GM19035 (cell line): ENCODE measurements at regions not wholly inside any gene's neighbourhood (a gene's known extent, or its start where the extent isn't known, plus 50 kb on each side); places are given as distances from the start of the nearest gene placed in this dataset.

ENCODE experiments used
- ATAC-seq: cut with Tn5 transposase; IDR thresholded peaks from one replicate; pipeline ENCODE4 v1.9.1; 2021; ENCODE audit not compliant: unreplicated experiment

- ATAC-seq = no peak
These were observed 239.1 kb downstream of the ZNF674 start for GRCh38 chrX:46306103-46306502.

DNA sequence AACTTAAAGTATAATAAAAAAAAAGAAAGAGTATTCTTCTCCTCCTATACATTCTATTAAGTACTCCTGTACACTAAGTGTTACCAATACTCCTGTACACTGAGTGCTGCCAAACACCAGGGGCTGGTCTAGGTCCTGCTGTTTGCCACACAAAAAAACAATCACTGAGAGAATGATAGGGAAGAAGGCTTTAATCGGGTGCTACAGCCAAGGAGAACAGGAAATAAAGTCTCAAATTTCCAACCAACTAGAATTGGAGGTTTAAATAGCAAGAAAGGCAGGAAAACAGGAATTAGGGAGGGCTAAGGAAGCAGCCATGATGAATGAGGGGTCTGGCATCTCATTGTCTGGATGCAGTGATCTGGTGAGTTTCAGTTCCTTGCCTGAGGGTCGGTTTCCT, 239.8 kb downstream of the ZNF674 start:
- ATAC-seq = no peak

- ATAC-seq = no peak
These were observed 243.3 kb downstream of the ZNF674 start for GRCh38 chrX:46301903-46302302.

GRCh38 chrX:46298821-46299220, 246.4 kb downstream of the ZNF674 start:
- ATAC-seq = no peak

- ATAC-seq = no peak
These were observed 249.3 kb downstream of the ZNF674 start for GRCh38 chrX:46295963-46296362.

DNA sequence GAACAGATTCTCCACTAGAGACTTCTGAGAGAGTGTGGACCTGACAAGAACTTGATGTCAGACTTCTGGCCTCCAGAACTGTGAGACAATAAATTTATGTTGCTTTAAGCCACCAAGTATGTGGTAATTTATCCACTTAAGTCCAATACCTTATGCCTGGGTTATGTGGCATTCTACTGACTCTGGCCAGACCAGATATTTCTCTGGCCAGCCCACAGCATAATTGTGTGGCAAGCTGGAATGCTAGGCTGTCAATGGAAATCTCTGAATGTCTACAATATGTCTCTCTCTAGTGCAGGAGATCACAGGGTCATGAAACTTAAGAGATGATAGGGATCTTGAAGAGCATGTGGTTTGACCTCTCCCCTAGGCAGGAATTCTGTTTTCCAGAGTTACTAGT, 251.0 kb downstream of the ZNF674 start:
- ATAC-seq = no peak

DNA sequence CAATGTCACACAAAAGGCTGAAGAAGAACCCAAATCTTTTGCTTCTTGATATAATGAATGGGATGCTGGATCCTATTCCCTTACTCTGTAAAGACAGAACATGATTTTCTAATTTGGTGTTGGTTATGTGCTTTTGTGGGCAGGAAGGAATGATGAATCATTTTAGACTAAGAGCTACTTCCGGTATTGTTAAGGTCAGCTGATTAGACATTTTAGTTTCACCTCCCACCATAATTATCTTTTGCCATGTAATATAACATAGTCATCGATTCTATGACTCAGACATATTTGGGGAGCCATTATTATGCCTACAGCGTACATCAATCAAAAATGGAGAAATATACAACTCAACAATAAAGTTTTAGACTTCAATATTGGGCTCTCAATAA, 265.3 kb downstream of the ZNF674 start:
- ATAC-seq = no peak

DNA sequence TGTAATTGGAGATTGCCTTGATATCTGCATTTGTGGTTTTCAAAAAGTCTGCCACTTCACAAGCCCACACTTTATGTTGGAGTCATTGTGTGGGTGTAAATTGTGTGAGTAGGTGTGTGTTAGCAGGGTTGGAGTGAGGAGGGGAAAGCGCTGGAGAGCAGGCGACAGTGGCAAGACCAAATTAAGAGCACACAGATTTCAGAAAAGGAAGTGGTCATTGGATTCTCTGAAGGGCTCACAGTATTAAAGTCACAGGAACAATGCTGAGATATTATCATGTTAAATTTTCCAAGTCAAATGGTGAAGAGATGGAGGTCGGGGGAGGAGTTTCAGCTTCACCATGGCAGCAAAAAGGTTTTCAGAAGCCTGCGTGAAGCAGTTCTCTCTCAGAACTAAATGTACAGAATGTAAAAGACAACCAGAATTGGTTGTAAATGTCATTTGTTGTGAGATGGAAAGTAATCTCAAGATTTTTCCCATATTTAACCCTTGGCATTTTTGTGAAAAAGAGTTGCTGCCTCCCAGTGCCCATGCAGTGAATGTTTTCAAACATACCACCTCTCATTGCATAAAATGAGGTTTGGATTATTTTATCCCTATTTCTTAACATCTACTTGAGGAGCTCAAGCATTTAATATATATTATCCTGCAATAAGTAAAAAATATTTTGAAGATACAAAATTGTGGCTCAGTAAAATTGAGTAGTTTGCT, 265.9 kb downstream of the ZNF674 start:
- ATAC-seq = no peak

- no peak for ATAC-seq
These were observed 266.6 kb downstream of the ZNF674 start for GRCh38 chrX:46278572-46278971.

- no peak for ATAC-seq
These were observed 276.8 kb downstream of the ZNF674 start for GRCh38 chrX:46268412-46268811.

DNA sequence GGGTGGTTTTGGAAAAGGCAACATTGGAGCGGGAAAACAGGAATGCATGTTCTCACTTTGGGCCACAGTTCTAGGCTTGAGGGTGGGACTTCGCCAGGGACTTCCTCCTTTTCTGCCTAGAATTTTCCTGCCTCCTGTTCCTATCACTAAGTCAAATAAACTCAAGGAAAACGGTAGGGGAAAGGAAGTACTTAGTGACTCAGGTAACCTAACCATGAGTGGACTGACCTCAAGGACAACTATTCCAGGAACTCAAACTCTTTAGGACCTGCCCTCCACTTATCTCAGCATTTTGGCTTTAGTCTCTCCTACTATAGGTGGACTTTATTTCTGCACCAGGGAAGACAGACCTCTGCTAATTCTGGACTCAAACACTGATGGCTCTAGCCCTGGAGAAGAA, 281.7 kb downstream of the ZNF674 start:
- no peak for ATAC-seq

DNA sequence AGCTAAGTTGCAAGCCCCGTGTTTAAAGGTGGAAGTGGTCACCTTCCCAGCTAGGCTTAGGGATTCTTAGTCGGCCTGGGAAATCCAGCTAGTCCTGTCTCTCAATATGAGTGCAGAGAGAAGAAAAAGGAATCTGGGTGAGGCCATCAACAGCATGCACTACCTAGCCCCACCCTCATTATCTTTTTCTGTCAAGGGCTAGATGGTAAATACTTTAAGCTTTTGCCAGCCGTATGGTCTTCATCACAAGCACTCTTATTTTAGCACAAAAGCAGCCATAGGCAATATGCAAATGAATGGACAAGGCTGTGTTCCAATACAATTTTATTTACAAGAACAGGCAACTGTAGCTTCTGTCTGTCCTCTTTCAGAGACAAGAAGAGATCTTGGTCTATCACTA, 282.9 kb downstream of the ZNF674 start:
- no peak for ATAC-seq

- ATAC-seq = no peak
These were observed 284.7 kb downstream of the ZNF674 start for GRCh38 chrX:46260499-46260898.

DNA sequence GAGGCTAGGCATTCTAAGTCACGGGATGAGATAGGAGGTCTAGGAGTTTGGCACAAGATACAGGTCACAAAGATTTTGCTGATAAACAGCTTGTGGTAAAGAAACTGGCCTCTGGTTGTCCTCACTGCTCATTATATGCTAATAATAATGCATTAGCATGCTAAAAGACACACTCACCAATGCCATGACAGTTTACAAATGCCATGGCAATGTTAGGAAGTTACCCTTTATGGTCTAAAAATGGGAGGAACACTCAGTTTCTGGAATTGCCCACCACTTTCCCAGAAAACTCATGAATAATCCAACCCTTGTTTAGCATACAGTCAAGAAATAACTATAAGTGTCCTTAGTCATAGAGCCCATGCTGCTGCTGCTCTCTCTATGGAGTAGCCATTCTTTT, 286.9 kb downstream of the ZNF674 start:
- no peak for ATAC-seq

DNA sequence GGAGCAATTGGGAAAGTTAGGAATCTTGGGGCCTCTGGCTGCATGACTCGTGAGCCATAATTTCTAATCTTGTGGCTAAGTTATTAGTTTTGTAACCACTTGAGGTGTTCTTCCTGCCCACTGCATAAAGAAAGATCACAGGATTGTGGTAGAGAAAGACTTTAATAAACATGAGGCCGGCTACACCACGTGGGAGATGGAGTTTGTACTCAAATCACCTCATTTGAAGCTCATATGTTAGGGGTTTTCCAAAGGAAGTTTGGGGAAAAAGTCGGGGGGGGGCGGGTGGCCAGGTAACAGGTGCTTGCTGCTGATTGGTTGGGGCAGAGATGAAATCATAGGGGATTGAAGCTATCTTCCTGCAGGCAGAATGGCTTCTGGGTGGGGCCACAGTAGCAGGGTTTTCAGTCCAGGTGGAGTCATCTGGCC, 287.8 kb downstream of the ZNF674 start:
- ATAC-seq = no peak

- no peak for ATAC-seq
These were observed 288.3 kb downstream of the ZNF674 start for GRCh38 chrX:46256875-46257274.

- no peak for ATAC-seq
These were observed 290.2 kb downstream of the ZNF674 start for GRCh38 chrX:46255046-46255445.

- ATAC-seq = no peak
These were observed 290.6 kb downstream of the ZNF674 start for GRCh38 chrX:46254641-46255040.

DNA sequence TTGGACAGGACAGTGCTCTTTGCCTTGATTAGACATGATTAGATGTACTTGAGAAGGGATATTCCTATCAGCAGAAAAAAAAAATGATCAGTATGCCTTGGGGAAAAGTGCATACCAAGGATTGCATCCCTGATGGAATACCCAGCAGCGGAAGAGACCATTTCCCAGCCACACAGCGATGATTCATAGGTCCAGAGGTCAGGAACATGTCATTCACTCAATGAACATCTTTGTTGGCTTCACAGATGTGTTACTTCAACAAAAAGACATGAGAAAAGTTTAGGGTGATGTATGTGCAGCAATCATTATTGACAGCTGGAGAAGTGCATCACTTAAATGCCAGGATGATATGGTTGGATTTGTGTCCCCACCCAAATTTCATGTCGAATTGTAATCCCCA, 293.5 kb downstream of the ZNF674 start:
- ATAC-seq = no peak

- no peak for ATAC-seq
These were observed 295.1 kb downstream of the ZNF674 start for GRCh38 chrX:46250151-46250550.

GRCh38 chrX:46247456-46247855, 297.8 kb downstream of the ZNF674 start:
- no peak for ATAC-seq

GRCh38 chrX:46244451-46244850, 300.8 kb downstream of the ZNF674 start:
- ATAC-seq = no peak

- ATAC-seq = no peak
These were observed 308.8 kb downstream of the ZNF674 start for GRCh38 chrX:46236411-46236810.
